GM12874 (cell line): ENCODE measurements at regions not wholly inside any gene's neighbourhood (a gene's known extent, or its start where the extent isn't known, plus 50 kb on each side); places are given as distances from the start of the nearest gene placed in this dataset.

Experiments
- CTCF ChIP-seq: IDR thresholded peaks from 2 replicates; pipeline ENCODE4 v1.5.1; 2011; ENCODE audit warnings: low read depth, mild to moderate bottlenecking, control low read depth, low read length, moderate library complexity; ENCODE audit not compliant: insufficient read depth

- TF ChIP-seq CTCF: no peak
Observed at GRCh38 chr2:156907806-156908205, 349.7 kb upstream of the GALNT5 start.

- no peak for TF ChIP-seq CTCF
Observed at GRCh38 chr2:156908825-156909224, 348.7 kb upstream of the GALNT5 start.

- TF ChIP-seq CTCF: no peak
Observed at GRCh38 chr2:156909983-156910382, 347.5 kb upstream of the GALNT5 start.

GRCh38 chr2:156915332-156915731, 342.2 kb upstream of the GALNT5 start:
- TF ChIP-seq CTCF: no peak

- TF ChIP-seq CTCF: no peak
Observed at GRCh38 chr2:156918410-156918809, 339.1 kb upstream of the GALNT5 start.

- TF ChIP-seq CTCF: no peak
Observed at GRCh38 chr2:156930423-156930822, 327.1 kb upstream of the GALNT5 start.

- TF ChIP-seq CTCF: no peak
Observed at GRCh38 chr2:156933645-156934225, 323.8 kb upstream of the GALNT5 start.

- no peak for TF ChIP-seq CTCF
Observed at GRCh38 chr2:156935616-156936015, 321.9 kb upstream of the GALNT5 start.
